ENCODE measurements at regions not wholly inside any gene's neighbourhood (a gene's known extent, or its start where the extent isn't known, plus 50 kb on each side); places are given as distances from the start of the nearest gene placed in this dataset.

DNA sequence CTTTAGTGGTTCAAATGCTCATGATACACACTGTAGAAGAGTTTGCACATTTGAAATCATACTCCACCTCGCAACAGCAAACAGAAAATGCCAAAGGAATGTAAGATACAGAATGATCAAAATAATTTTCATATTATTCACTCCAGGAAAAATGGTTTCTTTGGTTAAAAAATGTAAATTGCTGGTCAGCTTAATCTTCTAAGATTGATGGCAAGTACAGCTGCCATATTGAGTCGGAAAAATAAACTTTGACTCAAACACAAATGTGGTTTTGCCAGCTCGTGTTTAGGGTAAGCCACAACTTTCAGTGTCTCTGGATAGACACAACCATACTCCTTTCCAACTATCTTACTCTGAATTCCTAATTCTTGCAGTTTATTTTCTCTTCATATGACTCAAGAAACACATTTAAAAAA lies 154.9 kb upstream of the SMIM21 start:
- no peak overlapping the region for H3K4me3 ChIP-seq (ENCODE audit: low read depth, low read length)
- DNase-seq (ENCODE audit: low read depth) = no peak
- TF ChIP-seq, protein P1, sequence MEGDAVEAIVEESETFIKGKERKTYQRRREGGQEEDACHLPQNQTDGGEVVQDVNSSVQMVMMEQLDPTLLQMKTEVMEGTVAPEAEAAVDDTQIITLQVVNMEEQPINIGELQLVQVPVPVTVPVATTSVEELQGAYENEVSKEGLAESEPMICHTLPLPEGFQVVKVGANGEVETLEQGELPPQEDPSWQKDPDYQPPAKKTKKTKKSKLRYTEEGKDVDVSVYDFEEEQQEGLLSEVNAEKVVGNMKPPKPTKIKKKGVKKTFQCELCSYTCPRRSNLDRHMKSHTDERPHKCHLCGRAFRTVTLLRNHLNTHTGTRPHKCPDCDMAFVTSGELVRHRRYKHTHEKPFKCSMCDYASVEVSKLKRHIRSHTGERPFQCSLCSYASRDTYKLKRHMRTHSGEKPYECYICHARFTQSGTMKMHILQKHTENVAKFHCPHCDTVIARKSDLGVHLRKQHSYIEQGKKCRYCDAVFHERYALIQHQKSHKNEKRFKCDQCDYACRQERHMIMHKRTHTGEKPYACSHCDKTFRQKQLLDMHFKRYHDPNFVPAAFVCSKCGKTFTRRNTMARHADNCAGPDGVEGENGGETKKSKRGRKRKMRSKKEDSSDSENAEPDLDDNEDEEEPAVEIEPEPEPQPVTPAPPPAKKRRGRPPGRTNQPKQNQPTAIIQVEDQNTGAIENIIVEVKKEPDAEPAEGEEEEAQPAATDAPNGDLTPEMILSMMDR (IDR thresholded peaks at IDR 0.05; ENCODE audit: control insufficient read depth, extremely low read depth, insufficient read depth) = no peak

DNA sequence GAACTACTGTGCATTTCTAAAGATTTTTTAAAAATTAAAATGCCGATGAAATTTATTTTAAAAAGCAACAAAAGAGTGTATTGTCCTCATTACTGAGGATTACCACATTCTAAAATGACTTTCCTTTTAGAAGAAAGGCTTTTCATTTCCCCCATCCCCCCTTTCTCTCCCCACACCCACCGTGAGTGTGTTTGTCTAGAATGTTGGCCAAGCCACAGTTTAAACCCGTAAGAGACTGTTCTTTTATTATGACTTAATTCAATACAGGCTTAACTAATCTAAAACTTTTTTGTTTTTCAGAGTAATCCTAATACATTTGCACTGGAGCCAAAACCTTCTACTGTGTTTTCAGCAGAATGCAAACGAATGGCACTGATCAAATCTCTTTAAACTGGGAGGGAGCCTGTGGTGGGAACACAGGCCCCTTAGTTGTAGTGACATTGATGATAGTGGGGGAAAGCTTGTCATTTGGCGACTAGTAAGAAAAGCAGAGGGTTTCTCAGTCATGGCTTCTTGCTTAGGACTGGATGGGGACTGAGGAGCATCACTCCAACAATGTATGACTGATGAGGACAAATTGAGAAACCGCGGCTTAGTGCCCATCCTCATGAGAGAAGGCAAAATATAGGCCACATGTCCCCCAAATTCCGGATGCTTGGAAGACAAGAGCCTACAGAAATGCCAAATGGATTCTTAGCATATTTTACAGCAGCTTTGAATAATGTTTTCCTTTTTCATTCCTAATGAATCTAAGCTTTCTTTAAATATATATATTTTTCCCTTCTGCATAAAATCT lies 154.0 kb upstream of the SMIM21 start:
- H3K4me3 ChIP-seq (ENCODE audit: low read depth, low read length) = no peak overlapping the region
- DNase-seq (ENCODE audit: low read depth) = no peak
- TF ChIP-seq, protein P1 (IDR thresholded peaks at IDR 0.05; ENCODE audit: control insufficient read depth, extremely low read depth, insufficient read depth) = no peak

DNA sequence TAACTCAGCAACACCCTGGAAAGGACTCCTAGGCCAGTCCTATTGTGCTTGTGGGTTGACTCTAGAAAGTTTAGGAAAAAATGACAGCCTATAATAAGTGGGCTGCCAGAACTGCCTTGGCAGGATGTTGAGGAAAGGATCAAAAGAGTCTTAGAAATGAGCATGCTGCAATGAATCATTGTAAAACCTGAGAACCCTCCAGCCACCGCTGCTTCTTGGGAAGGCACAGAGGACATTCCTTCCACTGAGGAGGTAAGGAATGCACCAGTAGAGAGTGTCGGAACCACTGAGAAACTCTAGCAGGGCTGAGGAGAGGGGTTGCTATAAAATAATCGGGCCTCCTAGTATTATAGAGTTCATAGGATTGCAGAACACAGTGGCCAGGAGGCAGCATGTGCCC lies 146.7 kb upstream of the SMIM21 start:
- H3K4me3 ChIP-seq (ENCODE audit: low read depth, low read length) = no peak overlapping the region
- no peak for DNase-seq (ENCODE audit: low read depth)
- TF ChIP-seq, protein P1 (IDR thresholded peaks at IDR 0.05; ENCODE audit: control insufficient read depth, extremely low read depth, insufficient read depth) = no peak

DNA sequence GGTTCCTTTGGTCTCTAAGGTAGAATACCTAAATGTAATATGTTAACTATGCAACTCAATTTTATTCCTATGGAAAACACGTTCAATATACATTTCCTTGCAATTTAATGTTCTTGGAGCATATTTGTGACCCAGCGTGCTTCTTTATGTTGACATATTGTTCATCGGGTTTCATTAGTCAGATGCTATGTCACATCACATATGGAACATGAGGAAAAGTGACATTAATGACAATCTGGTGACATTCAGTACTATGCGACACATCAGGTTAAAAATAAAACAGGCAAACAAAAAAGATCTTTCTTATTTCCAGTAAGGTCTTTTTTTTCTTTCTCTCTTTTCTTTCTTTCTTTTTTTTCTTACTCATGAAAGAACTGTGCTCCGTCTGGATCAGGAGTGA lies 135.6 kb upstream of the SMIM21 start:
- DNase-seq (ENCODE audit: low read depth) = no peak
- TF ChIP-seq, protein P1 (IDR thresholded peaks at IDR 0.05; ENCODE audit: control insufficient read depth, extremely low read depth, insufficient read depth) = no peak
- no peak overlapping the region for H3K4me3 ChIP-seq (ENCODE audit: low read depth, low read length)

DNA sequence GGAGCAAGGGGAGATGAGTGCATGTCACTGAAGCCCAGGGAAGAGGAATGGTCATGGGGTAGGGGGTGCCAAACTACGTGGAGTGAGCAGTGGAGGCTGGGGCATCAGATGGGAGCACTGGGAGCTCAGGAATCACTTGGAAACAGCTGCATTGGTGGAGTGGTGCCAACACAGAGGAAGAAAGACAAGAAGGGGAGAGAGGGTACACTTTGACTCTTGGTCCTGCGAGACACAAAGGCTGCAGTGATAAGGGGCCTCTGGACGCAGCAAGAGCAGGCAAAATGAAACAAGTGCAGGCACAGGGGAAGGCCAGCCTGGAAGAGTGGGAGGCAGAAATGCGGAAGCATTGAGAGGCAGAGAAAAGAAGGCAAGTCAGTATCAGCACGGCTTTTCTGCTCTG lies 134.7 kb upstream of the SMIM21 start:
- no peak overlapping the region for H3K4me3 ChIP-seq (ENCODE audit: low read depth, low read length)
- TF ChIP-seq, protein P1 (IDR thresholded peaks at IDR 0.05; ENCODE audit: control insufficient read depth, extremely low read depth, insufficient read depth) = no peak
- DNase-seq (ENCODE audit: low read depth) = no peak

DNA sequence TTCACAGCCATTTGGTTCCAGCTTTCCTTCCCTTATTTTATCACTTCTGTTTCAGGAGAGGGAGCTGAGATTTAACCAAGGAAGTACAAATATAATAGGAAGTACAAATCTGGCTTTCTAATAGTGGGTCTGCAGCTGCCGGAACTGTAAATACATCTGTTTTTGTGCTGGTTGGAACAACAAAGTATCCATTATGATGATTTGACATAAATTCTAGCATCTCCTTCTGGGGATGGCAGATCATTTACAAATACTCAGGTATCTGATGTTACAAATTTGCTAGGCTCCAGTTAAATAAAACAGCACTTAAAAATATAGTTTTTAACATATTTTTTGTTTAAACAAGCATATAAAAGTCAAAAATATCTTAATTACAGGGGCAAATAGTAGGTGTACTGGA lies 131.3 kb upstream of the SMIM21 start:
- TF ChIP-seq, protein P1 (IDR thresholded peaks at IDR 0.05; ENCODE audit: control insufficient read depth, extremely low read depth, insufficient read depth) = no peak
- no peak overlapping the region for H3K4me3 ChIP-seq (ENCODE audit: low read depth, low read length)
- no peak for DNase-seq (ENCODE audit: low read depth)

DNA sequence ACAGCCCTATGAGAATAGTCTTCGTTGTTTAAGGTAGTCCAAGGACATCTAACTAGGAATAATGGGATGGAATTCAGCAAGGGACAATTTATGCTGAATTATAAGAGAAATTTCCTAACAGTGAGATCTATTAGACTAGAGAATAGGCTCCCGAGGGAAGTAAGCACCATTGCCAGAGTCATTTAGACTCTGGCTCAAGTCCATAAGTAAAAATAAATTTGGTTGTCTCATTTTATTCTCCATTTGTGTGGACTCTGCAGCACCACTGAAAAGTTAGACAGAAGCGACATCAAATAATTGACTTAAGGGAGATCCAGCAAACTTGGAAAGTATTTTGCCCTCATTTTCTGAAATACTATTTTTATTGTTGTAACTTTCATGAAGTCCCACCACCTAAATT lies 129.3 kb upstream of the SMIM21 start:
- H3K4me3 ChIP-seq (ENCODE audit: low read depth, low read length) = no peak overlapping the region
- TF ChIP-seq, protein P1 (IDR thresholded peaks at IDR 0.05; ENCODE audit: control insufficient read depth, extremely low read depth, insufficient read depth) = no peak
- DNase-seq (ENCODE audit: low read depth) = no peak
